ENCODE measurements at regions not wholly inside any gene's neighbourhood (a gene's known extent, or its start where the extent isn't known, plus 50 kb on each side); places are given as distances from the start of the nearest gene placed in this dataset.
A peak's percentile ranks its signal among the peaks of the same experiment; 100 is the strongest.

DNA sequence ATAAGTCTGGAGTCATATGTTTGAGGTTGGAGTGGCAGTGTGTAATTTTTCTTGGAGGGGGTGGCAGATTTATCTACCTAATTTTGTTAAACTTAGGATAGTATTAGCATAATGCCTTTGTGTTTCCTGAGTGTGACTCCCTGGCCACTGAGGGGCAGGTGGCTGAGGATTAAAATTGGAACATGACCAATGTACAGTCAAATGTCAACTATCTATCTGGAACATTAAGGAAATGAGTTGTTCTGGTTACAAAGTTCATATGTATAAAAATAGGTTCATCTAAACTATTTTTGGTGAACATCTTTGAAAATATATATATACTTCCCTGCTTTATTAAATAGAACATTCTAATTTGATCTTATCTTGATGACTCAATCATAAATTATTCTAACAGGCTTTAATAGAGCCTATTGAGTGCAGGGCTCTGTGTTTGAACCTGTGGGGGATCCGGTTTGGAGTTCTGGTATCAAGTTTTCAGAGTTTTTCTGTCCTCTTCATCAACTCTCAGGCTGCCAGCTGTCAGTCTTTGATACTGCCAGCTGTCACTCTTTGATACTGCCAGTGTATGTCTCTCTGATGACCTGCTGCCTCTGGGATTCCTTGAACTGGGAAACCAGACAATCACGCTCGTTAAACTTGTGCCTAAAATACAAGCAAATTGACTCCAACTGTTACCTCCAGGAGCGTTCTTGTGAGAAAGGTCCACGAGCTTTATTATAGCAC lies 309.6 kb downstream of the METTL15 start:
- H3K27ac ChIP-seq, result no peak overlapping the region
- H3K4me3 ChIP-seq, result no peak overlapping the region
- ATAC-seq (peak in 3 of 4 donors; percentile 17 to 60 (median 32)), DNase-seq (no peak)
- intact Hi-C loops (cut with DNase I), result no loop called here
- H3K36me3 ChIP-seq (ENCODE audit: insufficient read depth in 1 of 2, low read depth in 1 of 2), result no peaks in the 10 kb centered on the region
- 27 to 46% (median 36%) methylated on average over 5 of the region's 5 CpGs for WGBS, 3 donors
- no peaks in the 10 kb centered on the region for H3K27me3 ChIP-seq (ENCODE audit: insufficient read depth in 3 of 3, low read length in 2 of 3)
- peaks cover 17% of the 10 kb centered on the region for H3K4me1 ChIP-seq
- TF ChIP-seq, protein P1, sequence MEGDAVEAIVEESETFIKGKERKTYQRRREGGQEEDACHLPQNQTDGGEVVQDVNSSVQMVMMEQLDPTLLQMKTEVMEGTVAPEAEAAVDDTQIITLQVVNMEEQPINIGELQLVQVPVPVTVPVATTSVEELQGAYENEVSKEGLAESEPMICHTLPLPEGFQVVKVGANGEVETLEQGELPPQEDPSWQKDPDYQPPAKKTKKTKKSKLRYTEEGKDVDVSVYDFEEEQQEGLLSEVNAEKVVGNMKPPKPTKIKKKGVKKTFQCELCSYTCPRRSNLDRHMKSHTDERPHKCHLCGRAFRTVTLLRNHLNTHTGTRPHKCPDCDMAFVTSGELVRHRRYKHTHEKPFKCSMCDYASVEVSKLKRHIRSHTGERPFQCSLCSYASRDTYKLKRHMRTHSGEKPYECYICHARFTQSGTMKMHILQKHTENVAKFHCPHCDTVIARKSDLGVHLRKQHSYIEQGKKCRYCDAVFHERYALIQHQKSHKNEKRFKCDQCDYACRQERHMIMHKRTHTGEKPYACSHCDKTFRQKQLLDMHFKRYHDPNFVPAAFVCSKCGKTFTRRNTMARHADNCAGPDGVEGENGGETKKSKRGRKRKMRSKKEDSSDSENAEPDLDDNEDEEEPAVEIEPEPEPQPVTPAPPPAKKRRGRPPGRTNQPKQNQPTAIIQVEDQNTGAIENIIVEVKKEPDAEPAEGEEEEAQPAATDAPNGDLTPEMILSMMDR (IDR thresholded peaks at IDR 0.05), result no peak
- no peaks in the 10 kb centered on the region for H3K9me3 ChIP-seq

DNA sequence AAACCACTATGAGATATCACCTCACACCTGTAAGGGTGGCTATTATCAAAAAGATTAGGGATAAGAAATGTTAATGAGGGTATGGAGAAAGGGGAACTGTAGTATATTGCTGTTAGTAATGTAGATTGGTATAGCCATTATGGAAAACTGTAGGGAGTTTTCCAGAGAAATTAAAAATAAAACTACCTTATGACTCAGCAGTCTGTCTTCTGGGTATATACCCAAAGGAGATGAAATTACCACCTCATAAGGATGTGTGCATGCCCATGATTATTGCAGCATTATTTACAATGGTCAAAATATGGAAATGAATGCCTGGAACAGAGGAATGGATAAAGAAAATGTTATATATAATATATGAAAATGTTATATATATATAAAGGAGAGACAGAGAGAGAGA lies 303.8 kb downstream of the METTL15 start:
- no peak for ATAC-seq
- intact Hi-C loops (cut with DNase I), result no loop called here
- DNase-seq, result no peak
- H3K9me3 ChIP-seq, result no peaks in the 10 kb centered on the region
- no peaks in the 10 kb centered on the region for H3K36me3 ChIP-seq (ENCODE audit: insufficient read depth in 1 of 2, low read depth in 1 of 2)
- H3K4me1 ChIP-seq, result peaks cover 3% of the 10 kb centered on the region
- H3K27ac ChIP-seq, result no peak overlapping the region
- no peak overlapping the region for H3K4me3 ChIP-seq
- TF ChIP-seq, protein P1 (IDR thresholded peaks at IDR 0.05), result no peak
- no peaks in the 10 kb centered on the region for H3K27me3 ChIP-seq (ENCODE audit: insufficient read depth in 3 of 3, low read length in 2 of 3)

DNA sequence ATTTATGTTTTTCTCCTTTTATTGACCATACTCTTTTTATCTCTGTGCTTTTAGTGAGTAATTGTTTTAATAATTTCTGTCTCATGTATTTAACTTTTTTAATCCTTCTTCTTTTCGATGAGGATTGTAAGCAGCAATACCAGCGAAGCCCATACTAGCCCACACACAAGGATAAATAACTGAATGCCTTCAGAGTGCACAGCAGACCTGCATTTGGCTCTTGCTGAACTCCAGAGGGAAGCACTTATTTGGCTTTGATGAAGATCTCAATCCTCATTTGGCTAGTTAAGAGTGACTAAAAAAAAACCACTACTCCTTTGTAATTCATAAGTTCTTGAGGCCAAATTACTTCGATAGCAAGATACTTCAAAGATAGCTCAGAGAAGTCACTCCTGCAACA lies 293.3 kb downstream of the METTL15 start:
- intact Hi-C loops (cut with DNase I), result no loop called here
- 67 to 82% (median 77%) methylated on average over 3 of the region's 3 CpGs for WGBS, 3 donors

DNA sequence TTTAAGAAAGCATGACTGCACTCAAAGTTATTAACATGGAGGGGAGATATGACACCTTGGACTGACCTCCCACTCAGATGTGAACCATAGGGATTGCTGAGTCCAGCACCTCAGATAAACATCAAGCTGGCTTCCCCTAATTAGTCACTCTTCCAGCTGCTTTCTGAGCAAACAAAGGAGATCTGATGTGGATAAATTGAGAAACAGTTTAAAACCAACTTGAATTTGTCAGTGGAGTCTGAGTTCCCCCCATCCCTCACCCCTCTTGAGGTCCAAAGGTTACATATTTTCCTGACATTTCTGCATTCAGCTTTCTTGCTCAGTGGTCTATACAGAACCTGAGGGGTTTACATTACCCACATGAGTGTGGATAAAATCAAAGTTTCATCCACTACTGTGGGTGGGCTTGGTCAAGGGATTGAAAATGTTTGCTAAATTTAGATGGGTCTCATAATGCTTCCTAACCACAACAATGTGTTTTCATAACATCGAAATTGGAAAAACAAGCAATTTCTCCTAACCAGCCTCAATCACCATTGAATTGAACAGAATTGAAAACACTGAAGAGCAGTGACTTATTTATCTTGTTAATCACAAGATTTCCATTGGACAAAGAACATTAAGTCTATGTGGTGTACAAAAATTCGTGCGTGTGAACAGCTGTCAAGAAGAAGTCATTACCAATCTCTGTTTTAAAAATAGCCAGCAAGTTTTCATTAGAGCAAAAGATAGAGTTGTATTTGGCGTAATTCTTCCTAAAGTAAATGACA lies 292.3 kb downstream of the METTL15 start:
- intact Hi-C loops (cut with DNase I), result no loop called here
- Histone ChIP-seq H3K36me3 (ENCODE audit: insufficient read depth in 1 of 2, low read depth in 1 of 2) (no peaks in the 10 kb centered on the region), H3K4me1 (no peaks in the 10 kb centered on the region), H3K4me3 (no peak overlapping the region), H3K9me3 (no peaks in the 10 kb centered on the region), H3K27me3 (ENCODE audit: insufficient read depth in 3 of 3, low read length in 2 of 3) (no peaks in the 10 kb centered on the region), H3K27ac (no peak overlapping the region)
- no peak for ATAC-seq
- DNase-seq, result no peak
- TF ChIP-seq, protein P1 (IDR thresholded peaks at IDR 0.05), result no peak
- WGBS, 3 donors, result 53 to 70% (median 66%) methylated on average over 4 of the region's 4 CpGs

More for the DNA sequence above, 293.3 kb downstream of the METTL15 start:
- DNase-seq, result no peak
- no peaks in the 10 kb centered on the region for H3K4me1 ChIP-seq
- H3K4me3 ChIP-seq, result no peak overlapping the region
- H3K27me3 ChIP-seq (ENCODE audit: insufficient read depth in 3 of 3, low read length in 2 of 3), result no peaks in the 10 kb centered on the region
- no peak overlapping the region for H3K27ac ChIP-seq
- TF ChIP-seq, protein P1 (IDR thresholded peaks at IDR 0.05), result no peak
- H3K36me3 ChIP-seq (ENCODE audit: insufficient read depth in 1 of 2, low read depth in 1 of 2), result no peaks in the 10 kb centered on the region
- no peaks in the 10 kb centered on the region for H3K9me3 ChIP-seq
- ATAC-seq, result no peak

Data from psoas muscle (tissue), 7 donors.